Gastrocnemius medialis (tissue), 4 donors: ENCODE measurements at regions not wholly inside any gene's neighbourhood (a gene's known extent, or its start where the extent isn't known, plus 50 kb on each side); places are given as distances from the start of the nearest gene placed in this dataset.

ENCODE experiments used
- POLR2A ChIP-seq, 2 donors: fragments of 450-650 bp; IDR thresholded peaks; one replicate each; pipeline ENCODE4 v1.6.1; 2017; ENCODE audit warnings: antibody characterized with exemption in 2 of 2, mild to moderate bottlenecking in 2 of 2, moderate library complexity in 2 of 2
- TF ChIP-seq, protein P1 (sequence below), 5 experiments: fragments of 450-650 bp in 3 of 5; fragments of 200-600 bp in 2 of 5; sonication (generic) in 2 of 5; IDR thresholded peaks in 4 of 5; conservative IDR thresholded peaks in 1 of 5; 1 replicate in 4 of 5; 2 replicates in 1 of 5; pipeline ENCODE4 v1.5.1; 2016 to 2019; ENCODE audit warnings: antibody characterized with exemption in 5 of 5, mild to moderate bottlenecking in 3 of 5, moderate library complexity in 3 of 5

DNA sequence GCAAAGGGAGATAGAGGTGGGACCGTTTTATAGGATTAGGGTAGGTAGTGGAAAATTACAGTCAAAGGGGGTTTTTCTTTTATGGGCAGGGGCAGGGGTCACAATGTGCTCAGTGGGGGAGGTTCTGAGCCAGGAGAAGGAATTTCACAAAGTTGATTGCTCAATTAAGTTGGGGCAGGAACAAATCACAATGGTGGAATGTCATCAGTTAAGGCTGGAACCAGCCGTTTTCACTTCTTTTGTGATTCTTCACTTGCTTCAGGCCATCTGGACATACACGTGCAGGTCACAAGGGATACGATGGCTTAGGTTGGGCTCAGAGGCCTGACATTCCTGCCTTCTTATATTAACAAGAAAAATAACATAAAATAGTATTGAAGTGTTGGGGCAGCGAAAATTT lies 453.8 kb downstream of the VGLL3 start:
- TF ChIP-seq, protein P1, sequence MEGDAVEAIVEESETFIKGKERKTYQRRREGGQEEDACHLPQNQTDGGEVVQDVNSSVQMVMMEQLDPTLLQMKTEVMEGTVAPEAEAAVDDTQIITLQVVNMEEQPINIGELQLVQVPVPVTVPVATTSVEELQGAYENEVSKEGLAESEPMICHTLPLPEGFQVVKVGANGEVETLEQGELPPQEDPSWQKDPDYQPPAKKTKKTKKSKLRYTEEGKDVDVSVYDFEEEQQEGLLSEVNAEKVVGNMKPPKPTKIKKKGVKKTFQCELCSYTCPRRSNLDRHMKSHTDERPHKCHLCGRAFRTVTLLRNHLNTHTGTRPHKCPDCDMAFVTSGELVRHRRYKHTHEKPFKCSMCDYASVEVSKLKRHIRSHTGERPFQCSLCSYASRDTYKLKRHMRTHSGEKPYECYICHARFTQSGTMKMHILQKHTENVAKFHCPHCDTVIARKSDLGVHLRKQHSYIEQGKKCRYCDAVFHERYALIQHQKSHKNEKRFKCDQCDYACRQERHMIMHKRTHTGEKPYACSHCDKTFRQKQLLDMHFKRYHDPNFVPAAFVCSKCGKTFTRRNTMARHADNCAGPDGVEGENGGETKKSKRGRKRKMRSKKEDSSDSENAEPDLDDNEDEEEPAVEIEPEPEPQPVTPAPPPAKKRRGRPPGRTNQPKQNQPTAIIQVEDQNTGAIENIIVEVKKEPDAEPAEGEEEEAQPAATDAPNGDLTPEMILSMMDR (IDR thresholded peaks at IDR 0.05 in 4 of 5, conservative IDR thresholded peaks at IDR 0.05 in 1 of 5) = no peak
- no peak for TF ChIP-seq POLR2A (IDR thresholded peaks at IDR 0.05)
